ENCODE measurements at regions not wholly inside any gene's neighbourhood (a gene's known extent, or its start where the extent isn't known, plus 50 kb on each side); places are given as distances from the start of the nearest gene placed in this dataset.
A peak's percentile ranks its signal among the peaks of the same experiment; 100 is the strongest.

DNA sequence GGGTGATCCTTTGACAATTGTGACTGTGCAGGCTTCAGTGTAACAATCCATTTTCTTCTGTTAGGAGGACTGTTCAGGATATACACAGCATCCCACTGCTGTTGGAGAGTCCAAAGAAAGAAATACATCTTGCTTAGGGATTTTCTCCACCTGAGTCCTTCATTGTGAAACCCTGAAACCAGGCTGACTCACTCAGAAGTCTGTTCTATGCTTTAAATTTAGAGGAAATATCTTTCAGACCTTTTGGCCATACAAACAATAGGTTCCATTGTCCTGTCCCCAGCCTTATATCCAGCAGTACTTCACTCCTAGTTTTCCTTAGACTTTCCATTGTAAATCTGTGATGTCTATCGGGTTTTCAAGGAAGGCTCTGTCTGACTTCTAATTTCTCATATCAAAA lies 379.1 kb downstream of the SUCLA2 start:
- DNase-seq (ENCODE audit: low read depth), result peak; percentile 19

DNA sequence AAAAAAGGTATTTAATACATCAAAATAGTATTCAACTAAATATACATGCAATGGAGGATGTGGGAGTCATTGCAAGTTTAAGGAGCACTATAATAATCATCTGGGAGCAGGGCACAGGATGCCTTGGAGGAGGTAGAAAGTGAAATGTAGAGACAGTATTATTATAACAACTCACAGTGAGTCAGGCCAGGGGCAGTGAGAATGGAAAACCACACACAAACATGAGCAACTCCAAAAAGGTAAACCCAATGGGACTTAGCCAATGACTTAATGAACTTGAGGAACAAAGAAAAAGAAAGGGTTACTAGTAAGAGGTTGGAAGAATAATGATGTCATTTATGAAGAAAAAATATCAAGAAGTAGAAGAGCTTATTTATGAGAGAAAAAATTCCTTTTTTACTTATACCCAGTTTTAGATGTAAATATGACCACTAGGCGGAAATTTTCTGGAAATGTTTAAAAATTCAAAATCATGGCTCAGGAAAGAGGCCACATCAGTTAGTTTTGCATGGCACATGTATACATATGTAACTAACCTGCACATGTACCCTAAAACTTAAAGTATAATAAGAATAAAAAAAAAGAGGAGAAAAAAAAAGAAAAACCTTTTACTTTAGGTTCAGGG lies 389.3 kb downstream of the SUCLA2 start:
- DNase-seq (ENCODE audit: low read depth), result no peak

DNA sequence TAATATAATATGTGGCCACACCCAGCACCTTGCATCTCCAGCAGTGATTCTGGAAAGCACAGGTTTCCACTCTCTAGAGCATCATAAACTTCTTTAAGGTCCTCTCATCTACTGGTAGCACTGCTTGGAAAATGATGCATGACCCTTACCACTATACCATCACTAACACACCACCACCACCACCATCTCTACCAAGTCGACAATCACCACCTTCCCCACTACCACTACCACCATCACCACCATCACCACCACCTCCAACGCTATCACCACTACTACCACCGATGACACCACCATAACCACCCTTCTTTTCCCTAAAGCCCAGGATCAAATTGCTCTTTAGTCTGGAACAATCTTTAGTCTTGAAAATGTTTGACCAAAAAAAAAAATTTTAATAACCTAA lies 390.4 kb downstream of the SUCLA2 start:
- no peak for DNase-seq (ENCODE audit: low read depth)

- no peak for DNase-seq (ENCODE audit: low read depth)
Observed at GRCh38 chr13:47603365-47603764, 397.7 kb downstream of the SUCLA2 start.

- DNase-seq (ENCODE audit: low read depth), result peak; percentile 4
Observed at GRCh38 chr13:47598340-47598911, 402.6 kb downstream of the SUCLA2 start.

GRCh38 chr13:47594833-47595232 lies 406.2 kb downstream of the SUCLA2 start:
- DNase-seq (ENCODE audit: low read depth), result peak; percentile 5

- no peak for DNase-seq (ENCODE audit: low read depth)
Observed at GRCh38 chr13:47592256-47592655, 408.8 kb downstream of the SUCLA2 start.

DNA sequence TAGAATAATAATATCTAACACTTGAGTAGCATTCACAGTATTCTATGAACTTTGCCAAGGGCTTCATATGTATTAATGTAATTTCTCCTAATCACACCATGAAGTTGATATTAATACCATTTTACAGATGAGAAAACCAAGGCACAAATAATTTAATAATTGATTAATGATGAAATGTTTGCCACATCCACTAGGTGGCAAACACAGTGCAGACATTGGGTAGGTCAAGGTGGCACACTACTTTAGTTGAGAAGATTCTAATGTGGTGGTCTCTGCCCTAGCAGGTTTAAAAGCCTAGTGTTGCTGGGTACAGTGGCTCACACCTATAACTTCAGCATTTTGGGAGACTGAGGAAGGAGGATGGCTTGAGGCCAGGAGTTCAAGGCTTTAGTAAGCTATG lies 412.4 kb downstream of the SUCLA2 start:
- DNase-seq (ENCODE audit: low read depth), result no peak

DNA sequence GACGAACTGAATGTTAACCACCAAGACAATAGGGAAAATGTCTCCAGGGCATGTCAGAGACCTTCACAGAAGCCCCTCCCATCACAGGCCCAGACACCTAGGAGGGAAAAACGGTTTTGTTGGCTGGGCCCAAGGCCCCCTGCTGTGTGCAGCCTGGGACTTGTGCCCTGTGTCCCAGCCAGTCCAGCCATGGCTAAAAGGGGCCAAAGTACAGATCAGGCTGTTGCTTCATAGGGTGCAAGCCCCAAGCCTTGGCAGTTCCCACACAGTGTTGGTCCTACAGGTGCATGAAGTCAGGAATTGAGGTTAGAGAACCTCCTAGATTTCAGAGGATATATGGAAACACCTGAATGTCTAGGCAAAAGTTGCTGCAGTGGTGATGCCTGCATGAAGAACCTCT lies 428.7 kb downstream of the SUCLA2 start:
- no peak for DNase-seq (ENCODE audit: low read depth)

GRCh38 chr13:47564041-47564440 lies 437.0 kb downstream of the SUCLA2 start:
- DNase-seq (ENCODE audit: low read depth), result peak; percentile 3

DNA sequence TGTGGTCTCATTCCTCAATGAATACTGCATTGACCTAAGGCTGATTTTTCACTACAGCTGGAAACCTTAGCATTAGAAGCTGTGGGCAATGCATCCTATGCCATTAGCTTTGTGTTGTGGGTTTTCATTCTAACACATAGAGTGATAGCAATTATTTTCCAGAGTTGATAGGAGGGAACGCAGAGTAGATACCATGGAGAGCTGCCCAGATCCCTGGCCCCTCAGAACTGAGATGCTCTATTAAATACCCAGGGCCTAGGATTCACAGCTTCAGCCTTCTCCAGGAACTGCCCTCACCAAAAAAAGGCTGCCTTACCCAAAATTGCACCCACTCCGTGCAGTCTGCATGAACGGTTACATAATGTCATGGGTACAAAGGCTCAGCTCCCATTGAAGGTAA lies 444.4 kb downstream of the SUCLA2 start:
- DNase-seq (ENCODE audit: low read depth), result no peak

GRCh38 chr13:47555235-47555634 lies 445.8 kb downstream of the SUCLA2 start:
- DNase-seq (ENCODE audit: low read depth), result peak; percentile 77

DNA sequence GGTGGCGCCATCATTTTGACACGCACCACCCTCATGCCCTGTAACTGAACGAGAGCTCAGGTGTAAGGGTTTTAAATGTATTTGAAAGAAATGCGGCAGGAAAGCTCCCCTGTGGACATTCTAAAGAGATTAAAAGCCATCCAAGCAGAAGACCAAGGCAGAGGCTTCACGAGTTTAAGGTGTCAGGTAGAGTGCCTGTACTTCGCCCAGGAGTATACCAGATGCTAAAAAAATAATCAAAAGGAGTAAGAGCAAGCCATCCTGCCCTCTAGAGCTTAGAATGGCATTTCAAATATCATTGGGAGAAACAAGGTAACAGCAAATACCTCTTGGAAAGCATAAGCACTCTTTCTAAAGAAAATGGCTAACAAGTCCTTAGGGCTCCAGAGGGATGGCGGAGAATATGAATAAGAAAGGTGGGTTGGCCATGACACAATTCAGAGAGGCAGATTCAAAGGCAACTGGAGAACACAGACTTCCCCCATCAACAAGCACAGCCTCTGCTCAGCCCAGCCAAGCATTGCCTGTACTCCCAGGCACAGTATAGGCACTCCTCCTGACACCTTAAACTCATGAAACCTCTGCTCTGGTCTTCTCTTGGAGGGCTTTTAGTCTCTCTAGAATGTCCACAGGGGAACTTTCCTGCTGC lies 447.6 kb downstream of the SUCLA2 start:
- no peak for DNase-seq (ENCODE audit: low read depth)

- DNase-seq (ENCODE audit: low read depth), result no peak
Observed at GRCh38 chr13:47549219-47549752, 451.8 kb downstream of the SUCLA2 start.

- no peak for DNase-seq (ENCODE audit: low read depth)
Observed at GRCh38 chr13:47548294-47548840, 452.7 kb downstream of the SUCLA2 start.

DNA sequence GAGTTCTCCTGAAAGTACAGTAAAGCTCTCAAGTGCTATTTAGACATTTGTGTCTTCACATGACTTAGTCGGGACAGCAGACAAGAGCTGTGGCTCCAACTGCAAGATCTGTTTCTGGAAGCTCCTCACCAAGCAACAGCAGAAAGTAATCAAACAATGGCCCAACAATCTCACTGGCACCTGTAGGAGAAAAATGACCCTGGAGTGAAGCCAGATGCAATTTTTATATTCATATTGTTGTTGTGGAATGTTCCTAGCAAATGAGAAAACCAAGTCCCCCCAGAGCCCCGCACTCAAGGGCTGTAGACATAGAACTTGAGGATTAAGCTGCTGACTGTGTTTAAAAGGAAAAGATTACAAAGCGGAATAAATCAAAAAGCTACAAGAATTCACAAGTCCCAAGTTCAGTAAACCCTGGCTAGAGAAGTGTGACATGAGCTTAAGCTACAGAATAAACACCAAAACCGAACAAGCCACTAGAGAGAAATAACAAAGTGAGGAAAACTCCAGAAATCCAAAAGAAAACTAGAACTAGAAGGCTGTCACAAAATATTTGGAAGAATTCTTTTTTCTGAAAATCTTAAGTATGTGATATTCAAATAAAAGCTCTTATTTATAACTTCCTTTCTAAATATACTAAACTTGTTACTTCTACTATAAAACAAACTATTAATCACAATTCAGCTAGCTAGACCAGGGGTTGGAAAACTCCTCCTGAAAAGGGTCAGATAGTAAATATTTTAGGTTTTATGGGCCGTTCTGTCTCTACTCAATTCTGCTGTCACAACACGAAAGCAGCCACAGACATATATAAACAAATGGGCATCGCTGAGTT lies 454.5 kb downstream of the SUCLA2 start:
- no peak for DNase-seq (ENCODE audit: low read depth)

GRCh38 chr13:47545201-47546024 lies 455.7 kb downstream of the SUCLA2 start:
- no peak for DNase-seq (ENCODE audit: low read depth)

GRCh38 chr13:47539317-47539716 lies 461.8 kb downstream of the SUCLA2 start:
- DNase-seq (ENCODE audit: low read depth), result no peak

GRCh38 chr13:47523771-47524170 lies 477.3 kb downstream of the SUCLA2 start:
- no peak for DNase-seq (ENCODE audit: low read depth)

DNA sequence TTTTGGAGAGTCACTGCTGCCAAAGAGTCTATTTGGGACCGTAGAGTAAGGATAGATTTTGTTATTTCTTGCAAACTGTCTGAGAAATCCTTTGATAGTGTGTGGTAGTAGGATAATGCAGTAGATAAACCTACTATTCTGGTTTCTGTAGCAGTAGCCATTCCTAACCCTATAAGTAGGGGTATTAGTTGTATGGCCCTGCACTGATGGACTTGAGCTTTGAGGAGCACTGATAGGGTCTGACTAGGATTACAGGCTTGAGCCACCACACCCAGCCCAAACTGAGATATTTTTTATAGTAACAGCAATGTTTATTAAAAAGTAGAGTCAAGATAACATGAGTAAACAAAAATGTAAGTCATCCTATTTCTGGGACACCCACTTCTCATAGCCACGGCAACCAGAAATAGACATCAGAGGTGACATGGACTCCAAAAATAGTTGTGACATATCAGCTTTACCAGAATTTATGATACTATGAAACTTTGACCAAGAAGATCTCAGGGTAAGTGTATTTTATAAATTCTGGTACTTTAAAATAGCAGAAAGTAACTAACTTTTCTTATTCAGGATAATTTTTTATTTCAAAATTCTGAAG lies 479.1 kb downstream of the SUCLA2 start:
- DNase-seq (ENCODE audit: low read depth), result no peak

- DNase-seq (ENCODE audit: low read depth), result no peak
Observed at GRCh38 chr13:47519626-47520025, 481.4 kb downstream of the SUCLA2 start.

Data from amniotic epithelial cell (primary cell).